Endothelial cell of umbilical vein (primary cell): ENCODE measurements at regions not wholly inside any gene's neighbourhood (a gene's known extent, or its start where the extent isn't known, plus 50 kb on each side); places are given as distances from the start of the nearest gene placed in this dataset.

Source experiments
- BruUV-seq: library from RNA; stranded (reverse); fragments of 400-500 nt; replicated peaks from 2 replicates; lab custom pipeline; 2021; lab: Mats Ljungman, UMichigan
- CTCF ChIA-PET: fragments of 300-600, 350-600 bp; sonication (Branson Sonifier 250); formaldehyde crosslinking; loops from one replicate; lab custom pipeline; 2021; ENCODE audit warnings: antibody characterized with exemption, inconsistent platforms; lab: Charles Lee
- POLR2A ChIA-PET: fragments of 300-600, 350-600 bp; sonication (Branson Sonifier 250); formaldehyde crosslinking; loops from one replicate; lab custom pipeline; 2021; ENCODE audit warnings: antibody characterized with exemption, inconsistent platforms; lab: Charles Lee
- DNase-seq: peaks from one replicate; pipeline ENCODE4 v3.0.0-alpha.2; 2011; ENCODE audit warnings: low read depth, low spot score
- FAIRE-seq: peaks from 2 replicates; lab custom pipeline; 2011; peaks lifted over from hg19 to GRCh38; lab: Jason Lieb, UNC
- H2AFZ ChIP-seq: 2 replicates; pipeline ENCODE4 v1.6.0; 2012; ENCODE audit warnings: low read depth, low read length, control low read depth, inconsistent platforms
- H3K27ac ChIP-seq: 2 replicates; pipeline ENCODE4 v1.5.1; 2011; ENCODE audit warnings: low read depth, mild to moderate bottlenecking, control low read depth, low read length, moderate library complexity; ENCODE audit not compliant: insufficient read depth
- H3K27me3 ChIP-seq, 2 experiments: 2 replicates each; pipeline versions ENCODE4 v1.6.0 to v1.6.1; 2011; ENCODE audit warnings: low read length in 2 of 2, mixed read lengths in 1 of 2; ENCODE audit not compliant: control insufficient read depth in 2 of 2, insufficient read depth in 2 of 2
- H3K36me3 ChIP-seq, 2 experiments: 2 replicates in 1 of 2; 3 replicates in 1 of 2; pipeline ENCODE4 v1.5.1; 2011; ENCODE audit warnings: low read length in 2 of 2, mild to moderate bottlenecking in 1 of 2, moderate library complexity in 1 of 2; ENCODE audit not compliant: control insufficient read depth in 2 of 2, insufficient read depth in 2 of 2; ENCODE audit errors: extremely low read depth in 1 of 2
- H3K4me1 ChIP-seq: 3 replicates; pipeline ENCODE4 v1.5.1; 2011; ENCODE audit warnings: mild to moderate bottlenecking, low read length; ENCODE audit not compliant: control insufficient read depth, insufficient read depth; ENCODE audit errors: extremely low read depth
- H3K4me2 ChIP-seq: 2 replicates; pipeline ENCODE4 v1.6.1; 2011; ENCODE audit warnings: low read length, control low read depth, mixed read lengths; ENCODE audit not compliant: insufficient read depth
- H3K4me3 ChIP-seq, 3 experiments: fragments of 200-600 bp in 1 of 3; sonication (generic), shearing (Covaris generic) in 1 of 3; replicated peaks in 1 of 3; 2 replicates each; pipeline ENCODE4 v1.5.1; 2011 to 2016; ENCODE audit warnings: control low read depth in 3 of 3, low read length in 3 of 3, mild to moderate bottlenecking in 2 of 3, inconsistent platforms in 1 of 3, low read depth in 1 of 3, moderate library complexity in 1 of 3; ENCODE audit not compliant: insufficient read depth in 1 of 3
- H3K79me2 ChIP-seq: 2 replicates; pipeline ENCODE4 v1.6.0; 2012; ENCODE audit warnings: low read length, inconsistent platforms; ENCODE audit not compliant: control insufficient read depth, insufficient read depth
- H3K9ac ChIP-seq: replicated peaks from 2 replicates; pipeline ENCODE3; 2011; ENCODE audit warnings: low read length, control low read depth; ENCODE audit not compliant: insufficient read depth; ENCODE audit errors: extremely low read depth
- H3K9me1 ChIP-seq: replicated peaks from 3 replicates; pipeline ENCODE4 v1.6.0; 2011; ENCODE audit warnings: mild to moderate bottlenecking, low read length; ENCODE audit not compliant: control insufficient read depth, insufficient read depth; ENCODE audit errors: extremely low read depth
- H3K9me3 ChIP-seq: replicated peaks from 2 replicates; pipeline ENCODE4 v1.5.1; 2012; ENCODE audit warnings: low read length, inconsistent platforms; ENCODE audit not compliant: control insufficient read depth, insufficient read depth
- H4K20me1 ChIP-seq: replicated peaks from 2 replicates; pipeline ENCODE3; 2011; ENCODE audit warnings: mild to moderate bottlenecking, low read length; ENCODE audit not compliant: control insufficient read depth, insufficient read depth; ENCODE audit errors: extremely low read depth
- CTCF ChIP-seq, 2 donors: IDR thresholded peaks; 1 replicate in 1 of 2; 2 replicates in 1 of 2; pipeline ENCODE4 v1.5.1; 2011; ENCODE audit warnings: low read length in 2 of 2, mild to moderate bottlenecking in 2 of 2, moderate library complexity in 2 of 2, control low read depth in 1 of 2, inconsistent platforms in 1 of 2, low read depth in 1 of 2; ENCODE audit not compliant: insufficient read depth in 1 of 2; ENCODE audit errors: extremely low read depth in 1 of 2
- EZH2 ChIP-seq: IDR thresholded peaks from 2 replicates; pipeline ENCODE4 v1.6.1; 2012; ENCODE audit warnings: borderline replicate concordance, low read depth, mild to moderate bottlenecking, moderate library complexity, low read length, inconsistent platforms; ENCODE audit not compliant: severe bottlenecking
- FOS ChIP-seq: IDR thresholded peaks from 2 replicates; pipeline ENCODE4 v1.6.1; 2011; ENCODE audit warnings: mild to moderate bottlenecking, low read length, moderate library complexity, borderline replicate concordance; ENCODE audit not compliant: insufficient read depth
- GATA2 ChIP-seq: IDR thresholded peaks from 2 replicates; pipeline ENCODE4 v1.7.0; 2011; ENCODE audit warnings: low read depth, mild to moderate bottlenecking, moderate library complexity, mixed read lengths, low read length; ENCODE audit not compliant: insufficient read length, insufficient read depth
- MYC ChIP-seq: IDR thresholded peaks from one replicate; pipeline ENCODE4 v1.6.1; 2011; ENCODE audit warnings: mild to moderate bottlenecking, low read depth, low read length
- POLR2A ChIP-seq: IDR thresholded peaks from 2 replicates; pipeline ENCODE4 v1.6.1; 2012; ENCODE audit warnings: low read depth, mild to moderate bottlenecking, control low read depth, low read length
- dilution Hi-C: fragments of 300-500 bp; cut with MboI; formaldehyde crosslinking; loops from one replicate; pipeline ENCODE4 v1.15.0; 2019; ENCODE audit warnings: low sequenced_read_pairs; ENCODE audit not compliant: extremely low pct_ligation_motif_present
- intact Hi-C: fragments of 100-400 bp; cut with micrococcal nuclease; formaldehyde crosslinking; loops from one replicate; pipeline ENCODE4 v1.10.0; 2022

- Histone ChIP-seq H3K27ac (no peak overlapping the region), H3K9me3 (peaks cover 12% of the 10 kb centered on the region), H3K36me3 (no peaks in the 10 kb centered on the region), H3K4me1 (no peaks in the 10 kb centered on the region), H3K4me2 (no peak overlapping the region), H3K9me1 (no peaks in the 10 kb centered on the region), H3K79me2 (no peaks in the 10 kb centered on the region), H3K9ac (no peak overlapping the region), H2AFZ (no peak overlapping the region), H4K20me1 (no peaks in the 10 kb centered on the region), H3K27me3 (no peaks in the 10 kb centered on the region), H3K4me3 (no peak overlapping the region)
- BruUV-seq = no TSS peak
- dilution Hi-C loops = no loop called here
- ChIA-PET CTCF (no interaction called here), POLR2A (no interaction called here)
- no peak for TF ChIP-seq EZH2
- no peak for TF ChIP-seq GATA2
- no peak for TF ChIP-seq POLR2A
- TF ChIP-seq CTCF (IDR thresholded peaks at IDR 0.05; ENCODE audit: extremely low read depth in 1 of 2, insufficient read depth in 1 of 2, low read depth in 1 of 2, low read length in 2 of 2) = no peak
- TF ChIP-seq MYC = no peak
- TF ChIP-seq FOS = no peak
- intact Hi-C loops = no loop called here
- DNase-seq (no peak), FAIRE-seq (no peak)
Observed at GRCh38 chr22:47859881-47860525, 1097.6 kb downstream of the TBC1D22A start.
